ENCODE measurements at regions not wholly inside any gene's neighbourhood (a gene's known extent, or its start where the extent isn't known, plus 50 kb on each side); places are given as distances from the start of the nearest gene placed in this dataset.
A peak's percentile ranks its signal among the peaks of the same experiment; 100 is the strongest.

DNA sequence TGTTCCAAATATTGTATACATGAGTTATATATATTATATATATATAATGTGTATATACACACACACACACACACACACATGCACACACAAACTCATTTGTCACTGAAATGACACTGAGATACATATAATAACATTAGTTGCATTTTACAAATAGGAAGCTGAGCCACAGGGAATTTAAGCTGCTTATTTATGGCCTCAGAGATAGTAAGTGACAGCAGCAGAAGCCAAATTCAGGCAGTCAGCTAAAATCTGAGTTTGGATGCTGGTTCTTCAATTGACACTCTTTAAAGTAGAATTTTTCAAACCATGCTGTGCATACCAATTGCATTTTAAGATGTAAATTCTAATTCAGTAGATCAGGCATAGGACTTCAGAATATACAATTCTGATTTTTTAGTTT lies 163.3 kb upstream of the CTSO start:
- no peak overlapping the region for H3K4me3 ChIP-seq
- FAIRE-seq, result no peak
- no peak for DNase-seq (ENCODE audit: low read depth in 1 of 2, low spot score in 1 of 2)
- TF ChIP-seq HOXB5 (CRISPR knock-in tag; IDR thresholded peaks at IDR 0.05) (no peak), TP53 (CRISPR knock-in tag; IDR thresholded peaks at IDR 0.05) (no peak), HOXB13 (CRISPR knock-in tag; IDR thresholded peaks at IDR 0.05; ENCODE audit: low read depth) (no peak), ESRRA (IDR thresholded peaks at IDR 0.05; ENCODE audit: borderline replicate concordance, low read length) (no peak), RNF2 (IDR thresholded peaks at IDR 0.05; ENCODE audit: borderline replicate concordance, low read depth) (no peak), ZSCAN20 (CRISPR knock-in tag; IDR thresholded peaks at IDR 0.05) (no peak)
- TF ChIP-seq, protein P1, sequence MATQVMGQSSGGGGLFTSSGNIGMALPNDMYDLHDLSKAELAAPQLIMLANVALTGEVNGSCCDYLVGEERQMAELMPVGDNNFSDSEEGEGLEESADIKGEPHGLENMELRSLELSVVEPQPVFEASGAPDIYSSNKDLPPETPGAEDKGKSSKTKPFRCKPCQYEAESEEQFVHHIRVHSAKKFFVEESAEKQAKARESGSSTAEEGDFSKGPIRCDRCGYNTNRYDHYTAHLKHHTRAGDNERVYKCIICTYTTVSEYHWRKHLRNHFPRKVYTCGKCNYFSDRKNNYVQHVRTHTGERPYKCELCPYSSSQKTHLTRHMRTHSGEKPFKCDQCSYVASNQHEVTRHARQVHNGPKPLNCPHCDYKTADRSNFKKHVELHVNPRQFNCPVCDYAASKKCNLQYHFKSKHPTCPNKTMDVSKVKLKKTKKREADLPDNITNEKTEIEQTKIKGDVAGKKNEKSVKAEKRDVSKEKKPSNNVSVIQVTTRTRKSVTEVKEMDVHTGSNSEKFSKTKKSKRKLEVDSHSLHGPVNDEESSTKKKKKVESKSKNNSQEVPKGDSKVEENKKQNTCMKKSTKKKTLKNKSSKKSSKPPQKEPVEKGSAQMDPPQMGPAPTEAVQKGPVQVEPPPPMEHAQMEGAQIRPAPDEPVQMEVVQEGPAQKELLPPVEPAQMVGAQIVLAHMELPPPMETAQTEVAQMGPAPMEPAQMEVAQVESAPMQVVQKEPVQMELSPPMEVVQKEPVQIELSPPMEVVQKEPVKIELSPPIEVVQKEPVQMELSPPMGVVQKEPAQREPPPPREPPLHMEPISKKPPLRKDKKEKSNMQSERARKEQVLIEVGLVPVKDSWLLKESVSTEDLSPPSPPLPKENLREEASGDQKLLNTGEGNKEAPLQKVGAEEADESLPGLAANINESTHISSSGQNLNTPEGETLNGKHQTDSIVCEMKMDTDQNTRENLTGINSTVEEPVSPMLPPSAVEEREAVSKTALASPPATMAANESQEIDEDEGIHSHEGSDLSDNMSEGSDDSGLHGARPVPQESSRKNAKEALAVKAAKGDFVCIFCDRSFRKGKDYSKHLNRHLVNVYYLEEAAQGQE (IDR thresholded peaks at IDR 0.05), result no peak
- TF ChIP-seq, protein P2, sequence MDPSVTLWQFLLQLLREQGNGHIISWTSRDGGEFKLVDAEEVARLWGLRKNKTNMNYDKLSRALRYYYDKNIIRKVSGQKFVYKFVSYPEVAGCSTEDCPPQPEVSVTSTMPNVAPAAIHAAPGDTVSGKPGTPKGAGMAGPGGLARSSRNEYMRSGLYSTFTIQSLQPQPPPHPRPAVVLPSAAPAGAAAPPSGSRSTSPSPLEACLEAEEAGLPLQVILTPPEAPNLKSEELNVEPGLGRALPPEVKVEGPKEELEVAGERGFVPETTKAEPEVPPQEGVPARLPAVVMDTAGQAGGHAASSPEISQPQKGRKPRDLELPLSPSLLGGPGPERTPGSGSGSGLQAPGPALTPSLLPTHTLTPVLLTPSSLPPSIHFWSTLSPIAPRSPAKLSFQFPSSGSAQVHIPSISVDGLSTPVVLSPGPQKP (IDR thresholded peaks at IDR 0.05; ENCODE audit: low read depth, low read length), result no peak
- ChIA-PET CTCF (no interaction called here), POLR2A (no interaction called here)
- no peak for ATAC-seq
- H3K4me1 ChIP-seq, result no peaks in the 10 kb centered on the region
- no peaks in the 10 kb centered on the region for H3K9me3 ChIP-seq
- H3K4me2 ChIP-seq, result no peak overlapping the region
- H3K27ac ChIP-seq, result no peak overlapping the region

DNA sequence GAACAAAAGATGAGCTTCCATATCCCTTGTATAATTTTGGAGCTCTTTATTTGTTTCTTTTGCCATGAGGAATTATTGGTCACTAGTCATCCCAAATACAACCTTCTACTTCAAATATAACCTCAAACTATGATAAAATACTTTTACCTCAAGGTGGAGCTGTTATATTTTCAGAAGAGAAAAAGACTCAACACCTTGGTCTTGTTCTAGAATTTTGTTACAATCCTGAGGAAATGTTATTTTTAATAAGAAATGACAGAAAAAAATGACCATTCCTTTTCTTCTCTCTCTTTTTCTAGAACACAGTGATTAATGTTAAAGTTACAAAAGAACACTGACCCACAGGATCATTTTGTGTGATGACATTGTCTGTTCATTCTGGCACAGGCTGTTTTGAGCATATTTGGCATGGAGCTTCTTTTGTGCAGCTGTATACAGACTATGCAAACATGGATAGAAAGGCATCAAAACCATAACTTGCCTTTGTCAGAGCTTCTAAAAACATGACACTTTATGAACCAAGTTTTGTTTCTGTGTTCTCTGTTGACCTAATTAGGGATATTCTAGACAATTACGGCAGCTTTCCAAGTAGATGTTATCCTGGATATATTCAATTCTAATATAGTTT lies 159.6 kb upstream of the CTSO start:
- CTCF ChIA-PET, result interaction anchor here (1.8 kb wide), 1 partner anchor 31 kb away, joined by 3 read pairs; no protein-coding TSS in a partner anchor
- H3K9me3 ChIP-seq, result no peaks in the 10 kb centered on the region
- POLR2A ChIA-PET, result no interaction called here
- 92% methylated on average over 1 of the region's 1 CpG for WGBS (ENCODE audit: missing lambda C conversion rate)
- FAIRE-seq (no peak), ATAC-seq (no peak), DNase-seq (ENCODE audit: low read depth in 1 of 2, low spot score in 1 of 2) (no peak)
- H3K4me2 ChIP-seq, result no peak overlapping the region
- no peak overlapping the region for H3K4me3 ChIP-seq
- H3K27ac ChIP-seq, result no peak overlapping the region
- H3K4me1 ChIP-seq, result no peaks in the 10 kb centered on the region
- TF ChIP-seq, protein P3, sequence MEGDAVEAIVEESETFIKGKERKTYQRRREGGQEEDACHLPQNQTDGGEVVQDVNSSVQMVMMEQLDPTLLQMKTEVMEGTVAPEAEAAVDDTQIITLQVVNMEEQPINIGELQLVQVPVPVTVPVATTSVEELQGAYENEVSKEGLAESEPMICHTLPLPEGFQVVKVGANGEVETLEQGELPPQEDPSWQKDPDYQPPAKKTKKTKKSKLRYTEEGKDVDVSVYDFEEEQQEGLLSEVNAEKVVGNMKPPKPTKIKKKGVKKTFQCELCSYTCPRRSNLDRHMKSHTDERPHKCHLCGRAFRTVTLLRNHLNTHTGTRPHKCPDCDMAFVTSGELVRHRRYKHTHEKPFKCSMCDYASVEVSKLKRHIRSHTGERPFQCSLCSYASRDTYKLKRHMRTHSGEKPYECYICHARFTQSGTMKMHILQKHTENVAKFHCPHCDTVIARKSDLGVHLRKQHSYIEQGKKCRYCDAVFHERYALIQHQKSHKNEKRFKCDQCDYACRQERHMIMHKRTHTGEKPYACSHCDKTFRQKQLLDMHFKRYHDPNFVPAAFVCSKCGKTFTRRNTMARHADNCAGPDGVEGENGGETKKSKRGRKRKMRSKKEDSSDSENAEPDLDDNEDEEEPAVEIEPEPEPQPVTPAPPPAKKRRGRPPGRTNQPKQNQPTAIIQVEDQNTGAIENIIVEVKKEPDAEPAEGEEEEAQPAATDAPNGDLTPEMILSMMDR (IDR thresholded peaks at IDR 0.05), result peak; percentile 26; the same call in 2 of the 3 replicates
- TF ChIP-seq MYC (IDR thresholded peaks at IDR 0.05; ENCODE audit: borderline replicate concordance, low read length) (no peak), SMC3 (IDR thresholded peaks at IDR 0.05) (0 out of 3 replicates have a peak, but pooled peaks have one; percentile 9), RAD21 (conservative IDR thresholded peaks at IDR 0.05 in 1 of 2, IDR thresholded peaks at IDR 0.05 in 1 of 2) (peak in 1 of 2 experiments; percentile 23; a peak in 1 of 5 replicates)

DNA sequence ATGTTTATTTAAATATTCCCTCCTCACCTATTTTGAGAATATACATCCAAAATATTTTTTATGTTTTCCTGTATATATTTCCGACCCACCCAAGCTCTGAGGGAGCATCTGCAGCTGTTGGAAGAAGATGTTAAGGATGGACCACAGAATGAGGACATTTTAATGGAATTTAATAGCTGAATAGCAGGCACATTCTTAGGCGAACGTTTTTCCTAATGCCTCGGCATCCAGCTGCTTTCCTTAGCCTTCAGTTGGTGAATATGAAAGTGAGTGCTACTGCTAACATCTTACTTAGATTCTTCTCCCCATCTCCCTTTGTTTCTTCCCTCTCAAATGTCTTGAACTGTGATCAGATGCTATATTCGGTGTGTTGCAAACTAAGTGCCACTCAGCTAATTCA lies 158.0 kb upstream of the CTSO start:
- ATAC-seq (no peak), DNase-seq (ENCODE audit: low read depth in 1 of 2, low spot score in 1 of 2) (no peak), FAIRE-seq (no peak)
- Histone ChIP-seq H3K4me2 (no peak overlapping the region), H3K27ac (no peak overlapping the region), H3K9me3 (no peaks in the 10 kb centered on the region), H3K4me1 (no peaks in the 10 kb centered on the region), H3K4me3 (no peak overlapping the region)
- TF ChIP-seq JUNB (IDR thresholded peaks at IDR 0.05), result no peak
- TF ChIP-seq ZC3H11A (IDR thresholded peaks at IDR 0.05), result no peak
- TF ChIP-seq EHMT2 (IDR thresholded peaks at IDR 0.05; ENCODE audit: low read depth), result no peak
- TF ChIP-seq, protein P3 (IDR thresholded peaks at IDR 0.05), result no peak
- TF ChIP-seq TFCP2L1 (CRISPR knock-in tag; IDR thresholded peaks at IDR 0.05), result no peak
- no peak for TF ChIP-seq SMC3 (IDR thresholded peaks at IDR 0.05)
- no peak for TF ChIP-seq JUN (IDR thresholded peaks at IDR 0.05)
- no peak for TF ChIP-seq NPAS2 (CRISPR knock-in tag; IDR thresholded peaks at IDR 0.05; ENCODE audit: borderline replicate concordance)
- TF ChIP-seq, protein P4, sequence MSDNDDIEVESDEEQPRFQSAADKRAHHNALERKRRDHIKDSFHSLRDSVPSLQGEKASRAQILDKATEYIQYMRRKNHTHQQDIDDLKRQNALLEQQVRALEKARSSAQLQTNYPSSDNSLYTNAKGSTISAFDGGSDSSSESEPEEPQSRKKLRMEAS (IDR thresholded peaks at IDR 0.05), result no peak
- TF ChIP-seq BHLHE40 (IDR thresholded peaks at IDR 0.05; ENCODE audit: low read depth, low read length), result no peak
- TF ChIP-seq CBX2 (IDR thresholded peaks at IDR 0.05; ENCODE audit: borderline replicate concordance, low read depth), result no peak
- TF ChIP-seq, protein P5, sequence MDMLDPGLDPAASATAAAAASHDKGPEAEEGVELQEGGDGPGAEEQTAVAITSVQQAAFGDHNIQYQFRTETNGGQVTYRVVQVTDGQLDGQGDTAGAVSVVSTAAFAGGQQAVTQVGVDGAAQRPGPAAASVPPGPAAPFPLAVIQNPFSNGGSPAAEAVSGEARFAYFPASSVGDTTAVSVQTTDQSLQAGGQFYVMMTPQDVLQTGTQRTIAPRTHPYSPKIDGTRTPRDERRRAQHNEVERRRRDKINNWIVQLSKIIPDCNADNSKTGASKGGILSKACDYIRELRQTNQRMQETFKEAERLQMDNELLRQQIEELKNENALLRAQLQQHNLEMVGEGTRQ (IDR thresholded peaks at IDR 0.05), result no peak
- TF ChIP-seq HDAC2 (IDR thresholded peaks at IDR 0.05), result no peak
- no peak for TF ChIP-seq RNF2 (IDR thresholded peaks at IDR 0.05; ENCODE audit: borderline replicate concordance, low read depth)
- TF ChIP-seq HEYL (CRISPR knock-in tag; IDR thresholded peaks at IDR 0.05), result no peak
- ChIA-PET CTCF (no interaction called here), POLR2A (no interaction called here)
- 31% methylated on average over 5 of the region's 5 CpGs for WGBS (ENCODE audit: missing lambda C conversion rate)

All from A549 (cell line).